HepG2 (cell line): ENCODE measurements at regions not wholly inside any gene's neighbourhood (a gene's known extent, or its start where the extent isn't known, plus 50 kb on each side); places are given as distances from the start of the nearest gene placed in this dataset.

Source experiments
- ARID3A ChIP-seq: IDR thresholded peaks from 2 replicates; pipeline ENCODE4 v1.6.1; 2012; ENCODE audit warnings: low read depth, low read length, improper control_type of control experiment
- CBX1 ChIP-seq: IDR thresholded peaks from one replicate; pipeline ENCODE4 v1.6.1; 2016; ENCODE audit warnings: antibody characterized with exemption, low read depth
- DPF2 ChIP-seq: sonication (generic); formaldehyde crosslinking; IDR thresholded peaks from 2 replicates; pipeline ENCODE4 v1.4.0; 2020; ENCODE audit warnings: mild to moderate bottlenecking, low read depth, missing genetic modification reagents, borderline replicate concordance
- ETV5 ChIP-seq: IDR thresholded peaks from 2 replicates; pipeline ENCODE4 v1.6.1; 2018; ENCODE audit warnings: missing biosample characterization, missing genetic modification reagents, inconsistent platforms, borderline replicate concordance
- HNRNPLL ChIP-seq: fragments of 200-400 bp; formaldehyde crosslinking; IDR thresholded peaks from 2 replicates; pipeline ENCODE4 v1.6.1; 2017; ENCODE audit warnings: mild to moderate bottlenecking, low read depth, low read length; ENCODE audit not compliant: poor library complexity, severe bottlenecking
- IRF9 ChIP-seq: sonication (generic); formaldehyde crosslinking; IDR thresholded peaks from 2 replicates; pipeline ENCODE4 v1.8.0; 2022; ENCODE audit warnings: missing genetic modification reagents, mild to moderate bottlenecking, borderline replicate concordance
- KDM2A ChIP-seq: sonication (generic); formaldehyde crosslinking; IDR thresholded peaks from 2 replicates; pipeline ENCODE4 v1.4.0; 2020; ENCODE audit warnings: low read depth, missing genetic modification reagents, borderline replicate concordance
- KLF16 ChIP-seq, 2 experiments: sonication (generic) in 1 of 2; formaldehyde crosslinking in 1 of 2; IDR thresholded peaks; 2 replicates each; pipeline versions ENCODE4 v1.6.1 to v1.8.0; 2016 to 2023; ENCODE audit warnings: missing genetic modification reagents in 2 of 2, missing compliant biosample characterization in 1 of 2
- MAFG ChIP-seq: sonication (generic); formaldehyde crosslinking; IDR thresholded peaks from 2 replicates; pipeline ENCODE4 v1.5.1; 2020; ENCODE audit warnings: mild to moderate bottlenecking, missing genetic modification reagents
- MED13 ChIP-seq: sonication (generic); formaldehyde crosslinking; IDR thresholded peaks from 2 replicates; pipeline ENCODE4 v1.5.0; 2020; ENCODE audit warnings: missing genetic modification reagents
- MEIS2 ChIP-seq: sonication (generic); formaldehyde crosslinking; IDR thresholded peaks from 2 replicates; pipeline ENCODE4 v1.9.0; 2021; ENCODE audit warnings: mild to moderate bottlenecking, missing genetic modification reagents
- MXD1 ChIP-seq: sonication (generic); formaldehyde crosslinking; IDR thresholded peaks from 2 replicates; pipeline ENCODE4 v1.4.0; 2020; ENCODE audit warnings: mild to moderate bottlenecking, missing genetic modification reagents
- NONO ChIP-seq, 2 experiments: fragments of 450-650 bp in 1 of 2; sonication (generic) in 1 of 2; formaldehyde crosslinking in 1 of 2; IDR thresholded peaks in 1 of 2; conservative IDR thresholded peaks in 1 of 2; 2 replicates each; pipeline versions ENCODE4 v1.6.1 to v1.8.0; 2017 to 2022; ENCODE audit warnings: mild to moderate bottlenecking in 1 of 2, missing genetic modification reagents in 1 of 2, moderate library complexity in 1 of 2
- NPAS2 ChIP-seq: sonication (generic); formaldehyde crosslinking; IDR thresholded peaks from 2 replicates; pipeline ENCODE4 v1.8.0; 2022; ENCODE audit warnings: mild to moderate bottlenecking, missing genetic modification reagents, borderline replicate concordance
- NR2F1 ChIP-seq, 2 experiments: fragments of 450-650 bp in 1 of 2; formaldehyde crosslinking in 1 of 2; IDR thresholded peaks; 2 replicates each; pipeline versions ENCODE4 v1.5.0 to v1.6.1; 2016 to 2020; ENCODE audit warnings: mild to moderate bottlenecking in 1 of 2, missing compliant biosample characterization in 1 of 2, missing genetic modification reagents in 1 of 2, moderate library complexity in 1 of 2
- PRPF4 ChIP-seq: fragments of 200-400 bp; formaldehyde crosslinking; IDR thresholded peaks from 2 replicates; pipeline ENCODE4 v1.6.1; 2016; ENCODE audit warnings: low read length, low read depth; ENCODE audit not compliant: poor library complexity, severe bottlenecking
- STAT6 ChIP-seq: sonication (generic); formaldehyde crosslinking; IDR thresholded peaks from 2 replicates; pipeline ENCODE4 v1.4.0; 2020; ENCODE audit warnings: missing genetic modification reagents, mild to moderate bottlenecking, borderline replicate concordance
- TP53 ChIP-seq: sonication (generic); formaldehyde crosslinking; conservative IDR thresholded peaks from 2 replicates; pipeline ENCODE4 v1.4.0; 2020; ENCODE audit warnings: missing genetic modification reagents
- ZFP37 ChIP-seq: sonication (generic); formaldehyde crosslinking; IDR thresholded peaks from 2 replicates; pipeline ENCODE4 v1.4.0; 2020; ENCODE audit warnings: missing genetic modification reagents, borderline replicate concordance
- ZKSCAN8 ChIP-seq: IDR thresholded peaks from 2 replicates; pipeline ENCODE4 v1.6.1; 2016; ENCODE audit warnings: borderline replicate concordance, missing genetic modification reagents, missing compliant biosample characterization
- ZNF382 ChIP-seq: sonication (generic); formaldehyde crosslinking; IDR thresholded peaks from 2 replicates; pipeline ENCODE4 v1.5.0; 2020; ENCODE audit warnings: missing genetic modification reagents, mild to moderate bottlenecking, borderline replicate concordance
- ZNF562 ChIP-seq: sonication (generic); formaldehyde crosslinking; IDR thresholded peaks from 2 replicates; pipeline ENCODE4 v1.8.0; 2022; ENCODE audit warnings: missing genetic modification reagents, borderline replicate concordance
- ZNF709 ChIP-seq: sonication (generic); formaldehyde crosslinking; IDR thresholded peaks from 2 replicates; pipeline ENCODE4 v1.5.0; 2020; ENCODE audit warnings: mild to moderate bottlenecking, missing genetic modification reagents
- ZNF784 ChIP-seq: sonication (generic); formaldehyde crosslinking; IDR thresholded peaks from 2 replicates; pipeline ENCODE4 v1.5.1; 2020; ENCODE audit warnings: missing genetic modification reagents, mild to moderate bottlenecking, borderline replicate concordance

GRCh38 chr2:16068552-16068940 lies 128.2 kb downstream of the MYCN start (continued):
- TF ChIP-seq ARID3A, result no peak
- TF ChIP-seq MED13 (CRISPR knock-in tag), result no peak
- TF ChIP-seq MEIS2 (CRISPR knock-in tag), result no peak
- no peak for TF ChIP-seq NONO (IDR thresholded peaks at IDR 0.05)
- TF ChIP-seq NONO (CRISPR knock-in tag; conservative IDR thresholded peaks at IDR 0.05), result 0 out of 2 replicates have a peak, but pooled peaks have one; percentile 25
- no peak for TF ChIP-seq ZFP37 (CRISPR knock-in tag)
- no peak for TF ChIP-seq ZNF382 (CRISPR knock-in tag)
- TF ChIP-seq NR2F1 (CRISPR knock-in tag; IDR thresholded peaks at IDR 0.05), result no peak
- TF ChIP-seq IRF9, result no peak
- TF ChIP-seq STAT6 (CRISPR knock-in tag), result no peak
- TF ChIP-seq DPF2 (CRISPR knock-in tag), result no peak
- TF ChIP-seq KDM2A (CRISPR knock-in tag), result no peak
- TF ChIP-seq MAFG, result no peak
- no peak for TF ChIP-seq MXD1
- no peak for TF ChIP-seq NPAS2 (CRISPR knock-in tag)
- peak in 1 of 2 experiments; percentile 3; a peak in 1 of 4 replicates for TF ChIP-seq KLF16 (CRISPR knock-in tag; IDR thresholded peaks at IDR 0.05)
- no peak for TF ChIP-seq ZKSCAN8
- TF ChIP-seq CBX1, result no peak
- no peak for TF ChIP-seq TP53
- no peak for TF ChIP-seq ZNF562
- no peak for TF ChIP-seq PRPF4
- TF ChIP-seq ETV5 (CRISPR knock-in tag), result no peak
- no peak for TF ChIP-seq HNRNPLL
- TF ChIP-seq ZNF784 (CRISPR knock-in tag), result no peak
- TF ChIP-seq ZNF709 (CRISPR knock-in tag), result no peak
